ENCODE measurements at regions not wholly inside any gene's neighbourhood (a gene's known extent, or its start where the extent isn't known, plus 50 kb on each side); places are given as distances from the start of the nearest gene placed in this dataset.

- no peak overlapping the region for H3K4me3 ChIP-seq (ENCODE audit: low read length)
- H3K4me2 ChIP-seq (ENCODE audit: low read length), result no peak overlapping the region
- H3K4me1 ChIP-seq (ENCODE audit: control insufficient read depth, insufficient read depth, low read length), result no peaks in the 10 kb centered on the region
- H3K36me3 ChIP-seq (ENCODE audit: insufficient read depth, low read length), result no peaks in the 10 kb centered on the region
- no peak overlapping the region for H3K9ac ChIP-seq (ENCODE audit: low read depth, low read length)
- H3K9me3 ChIP-seq (replicated peaks; ENCODE audit: low read length), result no peaks in the 10 kb centered on the region
- H3K27me3 ChIP-seq (ENCODE audit: control insufficient read depth, insufficient read depth, low read length), result peaks cover 51% of the 10 kb centered on the region
Observed at GRCh38 chr14:61894452-61895077, 132.3 kb downstream of the SNAPC1 start.

GRCh38 chr14:61897300-61897699 is 135.1 kb downstream of the SNAPC1 start:
- H3K4me3 ChIP-seq (ENCODE audit: low read length), result no peak overlapping the region

GRCh38 chr14:61898568-61898967 is 136.3 kb downstream of the SNAPC1 start:
- no peak overlapping the region for H3K4me2 ChIP-seq (ENCODE audit: low read length)
- H3K9ac ChIP-seq (ENCODE audit: low read depth, low read length), result no peak overlapping the region
- H3K36me3 ChIP-seq (ENCODE audit: insufficient read depth, low read length), result no peaks in the 10 kb centered on the region
- H3K4me3 ChIP-seq (ENCODE audit: low read length), result no peak overlapping the region
- peaks cover 31% of the 10 kb centered on the region for H3K27me3 ChIP-seq (ENCODE audit: control insufficient read depth, insufficient read depth, low read length)
- H3K9me3 ChIP-seq (replicated peaks; ENCODE audit: low read length), result no peaks in the 10 kb centered on the region
- H3K4me1 ChIP-seq (ENCODE audit: control insufficient read depth, insufficient read depth, low read length), result no peaks in the 10 kb centered on the region

More at GRCh38 chr14:61897300-61897699, 135.1 kb downstream of the SNAPC1 start:
- no peaks in the 10 kb centered on the region for H3K4me1 ChIP-seq (ENCODE audit: control insufficient read depth, insufficient read depth, low read length)
- no peak overlapping the region for H3K4me2 ChIP-seq (ENCODE audit: low read length)
- no peak overlapping the region for H3K9ac ChIP-seq (ENCODE audit: low read depth, low read length)
- H3K36me3 ChIP-seq (ENCODE audit: insufficient read depth, low read length), result no peaks in the 10 kb centered on the region
- H3K27me3 ChIP-seq (ENCODE audit: control insufficient read depth, insufficient read depth, low read length), result peaks cover 30% of the 10 kb centered on the region
- H3K9me3 ChIP-seq (replicated peaks; ENCODE audit: low read length), result no peaks in the 10 kb centered on the region

GRCh38 chr14:61899497-61899896 is 137.3 kb downstream of the SNAPC1 start:
- Histone ChIP-seq H3K9me3 (replicated peaks; ENCODE audit: low read length) (no peaks in the 10 kb centered on the region), H3K36me3 (ENCODE audit: insufficient read depth, low read length) (no peaks in the 10 kb centered on the region), H3K4me1 (ENCODE audit: control insufficient read depth, insufficient read depth, low read length) (no peaks in the 10 kb centered on the region), H3K27me3 (ENCODE audit: control insufficient read depth, insufficient read depth, low read length) (peaks cover 31% of the 10 kb centered on the region), H3K9ac (ENCODE audit: low read depth, low read length) (no peak overlapping the region), H3K4me3 (ENCODE audit: low read length) (no peak overlapping the region), H3K4me2 (ENCODE audit: low read length) (no peak overlapping the region)

- no peaks in the 10 kb centered on the region for H3K4me1 ChIP-seq (ENCODE audit: control insufficient read depth, insufficient read depth, low read length)
- H3K4me3 ChIP-seq (ENCODE audit: low read length), result no peak overlapping the region
- H3K4me2 ChIP-seq (ENCODE audit: low read length), result no peak overlapping the region
- H3K27me3 ChIP-seq (ENCODE audit: control insufficient read depth, insufficient read depth, low read length), result peaks cover 16% of the 10 kb centered on the region
- H3K9me3 ChIP-seq (replicated peaks; ENCODE audit: low read length), result no peaks in the 10 kb centered on the region
- H3K9ac ChIP-seq (ENCODE audit: low read depth, low read length), result no peak overlapping the region
- no peaks in the 10 kb centered on the region for H3K36me3 ChIP-seq (ENCODE audit: insufficient read depth, low read length)
Observed at GRCh38 chr14:61904946-61905345, 142.7 kb downstream of the SNAPC1 start.

- H3K4me2 ChIP-seq (ENCODE audit: low read length), result no peak overlapping the region
- H3K4me3 ChIP-seq (ENCODE audit: low read length), result no peak overlapping the region
- no peak overlapping the region for H3K9ac ChIP-seq (ENCODE audit: low read depth, low read length)
- no peaks in the 10 kb centered on the region for H3K4me1 ChIP-seq (ENCODE audit: control insufficient read depth, insufficient read depth, low read length)
- H3K9me3 ChIP-seq (replicated peaks; ENCODE audit: low read length), result no peaks in the 10 kb centered on the region
- H3K27me3 ChIP-seq (ENCODE audit: control insufficient read depth, insufficient read depth, low read length), result peaks cover 51% of the 10 kb centered on the region
- H3K36me3 ChIP-seq (ENCODE audit: insufficient read depth, low read length), result no peaks in the 10 kb centered on the region
Observed at GRCh38 chr14:61911574-61911973, 149.4 kb downstream of the SNAPC1 start.

GRCh38 chr14:61918998-61919397 is 156.8 kb downstream of the SNAPC1 start:
- Histone ChIP-seq H3K9me3 (replicated peaks; ENCODE audit: low read length) (no peaks in the 10 kb centered on the region), H3K4me3 (ENCODE audit: low read length) (no peak overlapping the region), H3K36me3 (ENCODE audit: insufficient read depth, low read length) (no peaks in the 10 kb centered on the region), H3K27me3 (ENCODE audit: control insufficient read depth, insufficient read depth, low read length) (peaks cover 28% of the 10 kb centered on the region), H3K9ac (ENCODE audit: low read depth, low read length) (no peak overlapping the region), H3K4me1 (ENCODE audit: control insufficient read depth, insufficient read depth, low read length) (no peaks in the 10 kb centered on the region), H3K4me2 (ENCODE audit: low read length) (no peak overlapping the region)

- Histone ChIP-seq H3K36me3 (ENCODE audit: insufficient read depth, low read length) (no peaks in the 10 kb centered on the region), H3K4me2 (ENCODE audit: low read length) (no peak overlapping the region), H3K9me3 (replicated peaks; ENCODE audit: low read length) (no peaks in the 10 kb centered on the region), H3K27me3 (ENCODE audit: control insufficient read depth, insufficient read depth, low read length) (peaks cover 61% of the 10 kb centered on the region), H3K4me1 (ENCODE audit: control insufficient read depth, insufficient read depth, low read length) (no peaks in the 10 kb centered on the region), H3K9ac (ENCODE audit: low read depth, low read length) (no peak overlapping the region), H3K4me3 (ENCODE audit: low read length) (no peak overlapping the region)
Observed at GRCh38 chr14:61923348-61923747, 161.1 kb downstream of the SNAPC1 start.

GRCh38 chr14:61925043-61925442 is 162.8 kb downstream of the SNAPC1 start:
- no peak overlapping the region for H3K4me3 ChIP-seq (ENCODE audit: low read length)
- no peaks in the 10 kb centered on the region for H3K4me1 ChIP-seq (ENCODE audit: control insufficient read depth, insufficient read depth, low read length)
- no peak overlapping the region for H3K4me2 ChIP-seq (ENCODE audit: low read length)
- no peak overlapping the region for H3K9ac ChIP-seq (ENCODE audit: low read depth, low read length)
- no peaks in the 10 kb centered on the region for H3K9me3 ChIP-seq (replicated peaks; ENCODE audit: low read length)
- H3K36me3 ChIP-seq (ENCODE audit: insufficient read depth, low read length), result no peaks in the 10 kb centered on the region
- peaks cover 78% of the 10 kb centered on the region for H3K27me3 ChIP-seq (ENCODE audit: control insufficient read depth, insufficient read depth, low read length)

GRCh38 chr14:61925732-61926435 is 163.7 kb downstream of the SNAPC1 start:
- Histone ChIP-seq H3K4me2 (ENCODE audit: low read length) (no peak overlapping the region), H3K36me3 (ENCODE audit: insufficient read depth, low read length) (no peaks in the 10 kb centered on the region), H3K4me3 (ENCODE audit: low read length) (no peak overlapping the region), H3K4me1 (ENCODE audit: control insufficient read depth, insufficient read depth, low read length) (no peaks in the 10 kb centered on the region), H3K9ac (ENCODE audit: low read depth, low read length) (no peak overlapping the region), H3K27me3 (ENCODE audit: control insufficient read depth, insufficient read depth, low read length) (peaks cover 83% of the 10 kb centered on the region), H3K9me3 (replicated peaks; ENCODE audit: low read length) (no peaks in the 10 kb centered on the region)

- Histone ChIP-seq H3K4me1 (ENCODE audit: control insufficient read depth, insufficient read depth, low read length) (no peaks in the 10 kb centered on the region), H3K36me3 (ENCODE audit: insufficient read depth, low read length) (no peaks in the 10 kb centered on the region), H3K27me3 (ENCODE audit: control insufficient read depth, insufficient read depth, low read length) (peaks cover 86% of the 10 kb centered on the region), H3K4me2 (ENCODE audit: low read length) (no peak overlapping the region), H3K9me3 (replicated peaks; ENCODE audit: low read length) (no peaks in the 10 kb centered on the region), H3K9ac (ENCODE audit: low read depth, low read length) (no peak overlapping the region), H3K4me3 (ENCODE audit: low read length) (no peak overlapping the region)
Observed at GRCh38 chr14:61927060-61927459, 164.8 kb downstream of the SNAPC1 start.

- no peak overlapping the region for H3K9ac ChIP-seq (ENCODE audit: low read depth, low read length)
- no peaks in the 10 kb centered on the region for H3K36me3 ChIP-seq (ENCODE audit: insufficient read depth, low read length)
- no peaks in the 10 kb centered on the region for H3K4me1 ChIP-seq (ENCODE audit: control insufficient read depth, insufficient read depth, low read length)
- no peak overlapping the region for H3K4me2 ChIP-seq (ENCODE audit: low read length)
- H3K9me3 ChIP-seq (replicated peaks; ENCODE audit: low read length), result no peaks in the 10 kb centered on the region
- H3K27me3 ChIP-seq (ENCODE audit: control insufficient read depth, insufficient read depth, low read length), result peaks cover 88% of the 10 kb centered on the region
- no peak overlapping the region for H3K4me3 ChIP-seq (ENCODE audit: low read length)
Observed at GRCh38 chr14:61927520-61927919, 165.3 kb downstream of the SNAPC1 start.

Data from skeletal muscle satellite cell (primary cell).